DND-41 (cell line): ENCODE measurements at regions not wholly inside any gene's neighbourhood (a gene's known extent, or its start where the extent isn't known, plus 50 kb on each side); places are given as distances from the start of the nearest gene placed in this dataset.

Experiments used
- ATAC-seq: fragments of 200-7000 bp; cut with Tn5 transposase; 3 replicates; pipeline ENCODE4 v1.9.1; 2021; ENCODE audit warnings: low read depth; ENCODE audit not compliant: insufficient read depth
- DNase-seq: peaks from one replicate; pipeline ENCODE4 v3.0.0-alpha.2; 2020
- H2AFZ ChIP-seq: 2 replicates; pipeline ENCODE4 v1.6.0; 2012; ENCODE audit warnings: low read depth, low read length
- H3K27ac ChIP-seq: 2 replicates; pipeline ENCODE4 v1.5.1; 2012; ENCODE audit warnings: low read length, inconsistent platforms
- H3K27me3 ChIP-seq: fragments of 200-600 bp; sonication (generic); 2 replicates; pipeline ENCODE4 v1.6.0; 2012; ENCODE audit warnings: low read length, mild to moderate bottlenecking, inconsistent platforms; ENCODE audit not compliant: insufficient read depth, poor library complexity
- H3K36me3 ChIP-seq: 2 replicates; pipeline ENCODE4 v1.5.1; 2012; ENCODE audit warnings: low read length, inconsistent platforms; ENCODE audit not compliant: insufficient read depth
- H3K4me1 ChIP-seq: 2 replicates; pipeline ENCODE4 v1.5.1; 2012; ENCODE audit warnings: mild to moderate bottlenecking, low read length; ENCODE audit not compliant: insufficient read depth
- H3K4me2 ChIP-seq: 2 replicates; pipeline ENCODE4 v1.6.0; 2012; ENCODE audit warnings: mild to moderate bottlenecking, moderate library complexity, low read length, inconsistent platforms; ENCODE audit not compliant: insufficient read depth
- H3K4me3 ChIP-seq, 2 experiments: fragments of 200-600 bp in 1 of 2; shearing (Covaris generic) in 1 of 2; 2 replicates each; pipeline ENCODE4 v1.5.1; 2012 to 2016; ENCODE audit warnings: inconsistent platforms in 2 of 2, low read length in 2 of 2, mild to moderate bottlenecking in 2 of 2, low read depth in 1 of 2, moderate library complexity in 1 of 2
- H3K79me2 ChIP-seq: 2 replicates; pipeline ENCODE4 v1.6.0; 2012; ENCODE audit warnings: low read length, inconsistent platforms; ENCODE audit not compliant: insufficient read depth
- H3K9ac ChIP-seq: 2 replicates; pipeline ENCODE4 v1.6.0; 2012; ENCODE audit warnings: low read depth, mild to moderate bottlenecking, inconsistent platforms, low read length, moderate library complexity
- H3K9me3 ChIP-seq: 2 replicates; pipeline ENCODE4 v1.5.1; 2012; ENCODE audit warnings: low read length, moderate library complexity, mild to moderate bottlenecking, inconsistent platforms; ENCODE audit not compliant: insufficient read depth, severe bottlenecking
- H4K20me1 ChIP-seq: 2 replicates; pipeline ENCODE4 v1.6.0; 2012; ENCODE audit warnings: low read length; ENCODE audit not compliant: insufficient read depth
- CTCF ChIP-seq: IDR thresholded peaks from 2 replicates; pipeline ENCODE4 v1.5.1; 2012; ENCODE audit warnings: borderline replicate concordance, low read length, moderate library complexity, mild to moderate bottlenecking; ENCODE audit not compliant: poor library complexity, severe bottlenecking; ENCODE audit errors: extremely low read depth
- EZH2 ChIP-seq: IDR thresholded peaks from 3 replicates; pipeline ENCODE4 v1.6.1; 2012; ENCODE audit warnings: borderline replicate concordance, low read depth, mild to moderate bottlenecking, moderate library complexity, low read length, inconsistent platforms; ENCODE audit not compliant: severe bottlenecking

DNA sequence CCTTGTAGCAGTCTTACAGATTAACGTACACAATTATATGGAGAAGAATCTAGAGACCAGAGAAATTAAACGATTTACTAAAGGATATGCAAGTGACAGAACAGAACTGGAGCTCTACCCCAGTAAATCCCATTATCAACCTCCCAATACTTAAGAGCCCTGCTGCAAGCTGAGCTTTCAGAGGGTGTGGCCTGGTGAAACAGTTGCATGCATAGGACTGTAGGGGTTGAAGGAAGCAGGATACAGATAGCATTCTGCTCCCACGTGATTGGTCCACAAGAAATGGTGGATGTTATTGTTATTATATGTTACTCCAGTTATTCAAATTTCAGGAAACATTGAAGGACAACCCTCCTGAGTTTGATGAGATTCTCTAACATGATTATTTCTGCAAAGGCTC lies 210.8 kb upstream of the THUMPD2 start:
- no peak overlapping the region for H3K9ac ChIP-seq
- TF ChIP-seq EZH2 (no peak), CTCF (no peak)
- H3K36me3 ChIP-seq = no peaks in the 10 kb centered on the region
- no peak for DNase-seq
- H4K20me1 ChIP-seq = no peaks in the 10 kb centered on the region
- no peaks in the 10 kb centered on the region for H3K9me3 ChIP-seq
- no peak overlapping the region for H3K4me2 ChIP-seq
- ATAC-seq = no peak
- no peaks in the 10 kb centered on the region for H3K27me3 ChIP-seq
- H3K27ac ChIP-seq = no peak overlapping the region
- no peaks in the 10 kb centered on the region for H3K79me2 ChIP-seq
- H2AFZ ChIP-seq = no peak overlapping the region
- peaks cover 8% of the 10 kb centered on the region for H3K4me1 ChIP-seq
- H3K4me3 ChIP-seq = no peak overlapping the region

DNA sequence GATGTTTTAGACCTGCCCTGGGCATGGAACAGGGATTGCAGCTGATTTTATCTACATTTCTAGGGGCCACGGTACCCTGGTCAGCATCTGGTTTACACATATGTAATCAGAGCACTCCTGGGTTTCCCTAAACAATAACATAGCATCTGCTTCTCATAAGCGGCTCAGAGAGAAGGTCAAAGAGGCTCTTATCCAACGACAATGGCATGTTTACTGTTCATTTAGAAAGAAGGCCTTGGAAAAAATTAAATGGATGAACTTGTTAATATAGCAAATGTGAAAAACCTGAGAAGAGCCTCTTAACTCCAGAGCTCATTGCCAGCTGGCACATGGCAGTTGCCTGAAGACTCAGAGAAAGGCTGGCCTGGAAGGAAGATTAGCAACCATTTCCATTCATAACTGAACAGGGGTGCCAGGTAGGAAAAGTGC lies 202.8 kb upstream of the THUMPD2 start:
- TF ChIP-seq CTCF = no peak
- TF ChIP-seq EZH2 = no peak
- no peak overlapping the region for H3K4me3 ChIP-seq
- no peaks in the 10 kb centered on the region for H3K79me2 ChIP-seq
- H3K27ac ChIP-seq = 0 out of 2 replicates have a peak overlapping the region, but pooled peaks have one; percentile 7
- H3K9ac ChIP-seq = no peak overlapping the region
- H3K9me3 ChIP-seq = peaks cover 19% of the 10 kb centered on the region
- DNase-seq (no peak), ATAC-seq (no peak)
- no peaks in the 10 kb centered on the region for H3K27me3 ChIP-seq
- H4K20me1 ChIP-seq = no peaks in the 10 kb centered on the region
- no peak overlapping the region for H3K4me2 ChIP-seq
- H2AFZ ChIP-seq = no peak overlapping the region
- H3K4me1 ChIP-seq = no peaks in the 10 kb centered on the region
- H3K36me3 ChIP-seq = no peaks in the 10 kb centered on the region

DNA sequence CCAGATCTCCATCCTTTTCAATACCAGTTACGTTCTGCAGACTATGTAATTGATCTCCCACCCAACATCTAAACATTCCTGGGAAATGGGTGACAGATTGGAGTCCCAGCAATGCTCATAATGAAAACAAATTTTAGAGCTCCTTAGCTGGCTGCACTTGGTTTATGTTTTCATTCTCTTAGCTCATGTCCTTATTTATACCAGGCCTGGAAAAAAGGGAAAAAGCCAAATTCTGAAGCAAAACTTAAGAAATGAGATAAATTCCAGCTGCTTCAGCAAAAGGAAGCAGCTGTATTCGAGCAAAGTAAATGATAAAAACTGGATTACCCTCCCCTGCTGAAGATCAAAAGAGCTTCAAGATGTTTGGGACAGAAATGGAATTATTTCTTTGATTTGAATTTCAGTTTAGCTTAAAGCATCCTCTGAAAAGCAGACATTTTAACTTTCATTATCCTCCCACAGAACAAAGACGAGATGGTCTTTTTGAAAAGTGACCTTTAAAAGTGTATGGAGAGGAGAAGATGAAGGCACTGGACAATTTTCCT lies 196.5 kb upstream of the THUMPD2 start:
- Histone ChIP-seq H3K4me3 (no peak overlapping the region), H3K9ac (no peak overlapping the region)
- no peak for ATAC-seq

More for the DNA sequence above, 196.5 kb upstream of the THUMPD2 start:
- peaks cover 25% of the 10 kb centered on the region for H3K9me3 ChIP-seq
- no peak for DNase-seq
- H3K4me1 ChIP-seq = no peaks in the 10 kb centered on the region; the same call in 1 of the 2 replicates
- no peaks in the 10 kb centered on the region for H3K27me3 ChIP-seq
- TF ChIP-seq EZH2 = no peak
- TF ChIP-seq CTCF = no peak
- no peak overlapping the region for H3K27ac ChIP-seq
- H2AFZ ChIP-seq = no peak overlapping the region
- H3K4me2 ChIP-seq = no peak overlapping the region
- H4K20me1 ChIP-seq = no peaks in the 10 kb centered on the region
- H3K79me2 ChIP-seq = no peaks in the 10 kb centered on the region
- peaks cover 3% of the 10 kb centered on the region; the same call in 1 of the 2 replicates for H3K36me3 ChIP-seq
